Pancreas (tissue), 10 donors: ENCODE measurements at regions not wholly inside any gene's neighbourhood (a gene's known extent, or its start where the extent isn't known, plus 50 kb on each side); places are given as distances from the start of the nearest gene placed in this dataset.

Experiments
- ATAC-seq, 4 donors: fragments of 200-7000 bp; cut with Tn5 transposase; one replicate each; pipeline versions ENCODE4 v1.8.0 to v1.9.1; 2020; ENCODE audit warnings: mild to moderate bottlenecking in 4 of 4, moderate library complexity in 4 of 4
- DNase-seq, 6 donors: peaks; one replicate each; pipeline ENCODE4 v3.0.0-alpha.2; 2020
- FAIRE-seq: peaks from 2 replicates; lab custom pipeline; 2012; peaks lifted over from hg19 to GRCh38; lab: Jason Lieb, UNC
- H3K27ac ChIP-seq, 4 donors: fragments of 200-600 bp; sonication (generic); 1 replicate in 3 of 4; 2 replicates in 1 of 4; pipeline versions ENCODE4 v1.5.0 to v1.8.0; 2020
- H3K27me3 ChIP-seq, 4 donors: fragments of 200-600 bp; one replicate each; pipeline ENCODE4 v1.8.0; 2021
- H3K36me3 ChIP-seq, 3 donors: fragments of 200-600 bp; sonication (generic) in 1 of 3; one replicate each; pipeline versions ENCODE4 v1.5.0 to v1.8.0; 2020 to 2021
- H3K4me1 ChIP-seq, 3 donors: fragments of 200-600 bp; one replicate each; pipeline ENCODE4 v1.8.0; 2021
- H3K4me3 ChIP-seq, 4 donors: fragments of 200-600 bp; sonication (generic) in 2 of 4; one replicate each; pipeline versions ENCODE4 v1.5.0 to v1.8.0; 2020 to 2021
- H3K9me3 ChIP-seq, 4 donors: fragments of 200-600 bp; one replicate each; pipeline ENCODE4 v1.8.0; 2021
- WGBS, 2 donors: extraction: QIAGEN DNeasy Blood & Tissue Kit; methylation state at CpG; one replicate each; pipeline ENCODE4 v1.1.7; 2013; 5-methylcytosine and 5-hydroxymethylcytosine counted together
- intact Hi-C, 3 donors: fragments of 100-400 bp; cut with DNase I; formaldehyde crosslinking; loops; one replicate each; pipeline versions ENCODE4 v1.11.1 to v1.14.2; 2022
- TF ChIP-seq, protein P1 (sequence below), 4 donors: fragments of 200-600 bp; sonication (generic) in 3 of 4; IDR thresholded peaks; one replicate each; pipeline versions ENCODE4 v1.5.0 to v1.8.0; 2021; ENCODE audit warnings: antibody characterized with exemption in 4 of 4
- donor health status: healthy with polysubstance abuse.
- donor health status: DM: no; HTN: no; CAD: no; lungs with moderate emphysema.
- donor health status: DM: no; HTN: no; CAD: no.
- donor health status: control.
- donor health status: control.
- donor health status: Bipolar disorder and iron deficiency.
- donor health status: DM: yes; HTN: yes; CAD: no.
- donor health status: DM: no; HTN: no; CAD: no.
- donor health status: DM: no; HTN: no; CAD: no.
- donor health status: DM: yes; HTN: yes; CAD: no.

DNA sequence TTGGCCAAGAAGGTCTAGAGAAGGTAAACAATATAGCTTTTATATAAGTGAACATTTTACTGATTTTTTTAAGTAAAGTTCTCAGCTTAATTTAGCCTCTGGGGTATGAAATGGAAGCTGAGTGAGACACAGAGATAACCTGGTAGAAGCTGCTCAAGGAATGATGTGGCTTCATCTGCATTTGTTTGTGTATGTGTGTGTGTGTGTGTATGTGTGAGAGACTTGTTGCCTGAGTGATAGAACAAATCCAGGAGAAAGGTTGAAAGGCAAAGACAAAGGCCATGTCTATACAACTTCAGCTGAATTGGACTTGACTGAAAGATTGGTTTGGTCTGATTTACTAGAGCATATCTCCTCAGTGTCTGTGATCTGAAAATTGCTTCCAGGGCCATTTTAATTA lies 63.6 kb downstream of the PCDH7 start:
- intact Hi-C loops, result no loop called here
- no peaks in the 10 kb centered on the region for H3K36me3 ChIP-seq
- H3K4me1 ChIP-seq, result no peaks in the 10 kb centered on the region
- H3K27me3 ChIP-seq, result no peaks in the 10 kb centered on the region
- ATAC-seq (no peak), FAIRE-seq (no peak), DNase-seq (no peak)
- no peak overlapping the region for H3K4me3 ChIP-seq
- H3K9me3 ChIP-seq, result no peaks in the 10 kb centered on the region
- TF ChIP-seq, protein P1, sequence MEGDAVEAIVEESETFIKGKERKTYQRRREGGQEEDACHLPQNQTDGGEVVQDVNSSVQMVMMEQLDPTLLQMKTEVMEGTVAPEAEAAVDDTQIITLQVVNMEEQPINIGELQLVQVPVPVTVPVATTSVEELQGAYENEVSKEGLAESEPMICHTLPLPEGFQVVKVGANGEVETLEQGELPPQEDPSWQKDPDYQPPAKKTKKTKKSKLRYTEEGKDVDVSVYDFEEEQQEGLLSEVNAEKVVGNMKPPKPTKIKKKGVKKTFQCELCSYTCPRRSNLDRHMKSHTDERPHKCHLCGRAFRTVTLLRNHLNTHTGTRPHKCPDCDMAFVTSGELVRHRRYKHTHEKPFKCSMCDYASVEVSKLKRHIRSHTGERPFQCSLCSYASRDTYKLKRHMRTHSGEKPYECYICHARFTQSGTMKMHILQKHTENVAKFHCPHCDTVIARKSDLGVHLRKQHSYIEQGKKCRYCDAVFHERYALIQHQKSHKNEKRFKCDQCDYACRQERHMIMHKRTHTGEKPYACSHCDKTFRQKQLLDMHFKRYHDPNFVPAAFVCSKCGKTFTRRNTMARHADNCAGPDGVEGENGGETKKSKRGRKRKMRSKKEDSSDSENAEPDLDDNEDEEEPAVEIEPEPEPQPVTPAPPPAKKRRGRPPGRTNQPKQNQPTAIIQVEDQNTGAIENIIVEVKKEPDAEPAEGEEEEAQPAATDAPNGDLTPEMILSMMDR (IDR thresholded peaks at IDR 0.05), result no peak
- no peak overlapping the region for H3K27ac ChIP-seq

DNA sequence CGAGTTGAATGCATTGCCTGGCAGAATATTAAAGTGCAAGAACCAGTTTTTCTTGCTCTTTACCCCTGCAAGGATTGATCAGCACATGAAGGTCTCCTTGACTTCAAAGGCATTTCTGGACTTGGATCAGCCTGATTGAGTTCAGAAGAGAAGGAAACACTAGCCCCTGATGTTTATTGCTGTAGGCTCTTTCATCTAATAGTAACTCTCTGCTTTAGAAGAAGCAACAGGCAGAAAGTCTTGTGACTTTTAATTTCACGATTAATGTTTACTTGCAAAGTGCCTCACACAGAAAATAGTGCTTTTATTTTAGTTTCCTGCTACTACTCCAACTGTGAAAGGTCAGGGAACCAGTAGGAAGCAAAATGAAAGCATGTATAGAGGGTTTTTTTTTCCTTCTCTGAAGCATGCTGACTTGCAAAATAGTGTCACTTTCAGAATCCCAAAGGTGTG lies 69.1 kb downstream of the PCDH7 start:
- H3K36me3 ChIP-seq, result no peaks in the 10 kb centered on the region
- H3K4me1 ChIP-seq, result no peaks in the 10 kb centered on the region
- intact Hi-C loops, result no loop called here
- no peaks in the 10 kb centered on the region for H3K27me3 ChIP-seq
- TF ChIP-seq, protein P1 (IDR thresholded peaks at IDR 0.05), result no peak
- ATAC-seq (peak in 3 of 4 donors; percentile 50 to 59 (median 56)), DNase-seq (no peak), FAIRE-seq (no peak)
- H3K9me3 ChIP-seq, result no peaks in the 10 kb centered on the region
- no peak overlapping the region for H3K4me3 ChIP-seq
- H3K27ac ChIP-seq, result no peak overlapping the region
- WGBS, 2 donors, result 2 to 9% methylated on average over 2 of the region's 2 CpGs

DNA sequence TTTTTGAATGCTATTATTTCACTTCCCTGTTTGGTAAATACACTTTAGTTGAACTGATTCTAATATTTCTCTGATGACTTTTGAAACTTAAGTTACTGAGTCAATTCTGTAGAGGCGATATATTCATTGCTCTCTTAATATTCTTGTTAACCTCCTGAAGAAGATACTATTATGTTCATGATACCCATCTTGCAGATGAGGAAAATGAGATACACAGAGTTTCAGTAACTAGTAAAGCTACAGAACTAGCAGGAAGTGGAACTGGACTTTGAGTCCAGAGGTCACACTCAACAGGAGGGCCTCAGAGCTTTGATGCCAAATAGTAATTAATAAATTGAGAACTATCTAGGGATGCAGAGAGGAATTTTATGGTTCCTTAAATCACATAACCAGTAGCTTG lies 70.0 kb downstream of the PCDH7 start:
- H3K27ac ChIP-seq, result no peak overlapping the region
- WGBS, 2 donors, result 79 to 86% methylated on average over 1 of the region's 1 CpG
- H3K36me3 ChIP-seq, result no peaks in the 10 kb centered on the region
- no peak overlapping the region for H3K4me3 ChIP-seq
- TF ChIP-seq, protein P1 (IDR thresholded peaks at IDR 0.05), result no peak
- no peaks in the 10 kb centered on the region for H3K9me3 ChIP-seq
- DNase-seq (no peak), ATAC-seq (no peak), FAIRE-seq (no peak)
- no peaks in the 10 kb centered on the region for H3K4me1 ChIP-seq
- intact Hi-C loops, result no loop called here
- H3K27me3 ChIP-seq, result no peaks in the 10 kb centered on the region

DNA sequence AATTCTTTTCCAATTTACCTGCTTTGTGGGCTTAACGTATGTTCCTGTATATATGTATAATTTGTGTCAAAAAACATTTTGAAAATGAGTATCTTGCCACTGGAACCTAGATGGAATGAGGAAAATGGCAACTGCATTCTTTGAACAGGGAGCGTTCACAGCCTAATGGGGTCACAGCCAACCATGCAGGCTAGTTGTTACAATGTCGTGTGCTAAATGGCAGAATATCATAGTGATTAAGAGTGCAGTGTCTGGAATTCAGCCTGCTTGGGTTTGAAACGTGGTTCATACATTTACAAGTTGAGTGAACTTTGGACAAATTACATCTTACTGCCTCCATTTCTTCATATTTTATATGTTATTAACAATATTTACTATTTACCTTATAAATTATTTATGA lies 70.8 kb downstream of the PCDH7 start:
- no peaks in the 10 kb centered on the region for H3K9me3 ChIP-seq
- TF ChIP-seq, protein P1 (IDR thresholded peaks at IDR 0.05), result no peak
- no peaks in the 10 kb centered on the region for H3K4me1 ChIP-seq
- no peak overlapping the region for H3K27ac ChIP-seq
- H3K4me3 ChIP-seq, result no peak overlapping the region
- FAIRE-seq, result no peak
- ATAC-seq, result no peak
- DNase-seq, result no peak
- 64 to 82% methylated on average over 4 of the region's 4 CpGs for WGBS, 2 donors
- no peaks in the 10 kb centered on the region for H3K36me3 ChIP-seq
- no peaks in the 10 kb centered on the region for H3K27me3 ChIP-seq
- intact Hi-C loops, result no loop called here

DNA sequence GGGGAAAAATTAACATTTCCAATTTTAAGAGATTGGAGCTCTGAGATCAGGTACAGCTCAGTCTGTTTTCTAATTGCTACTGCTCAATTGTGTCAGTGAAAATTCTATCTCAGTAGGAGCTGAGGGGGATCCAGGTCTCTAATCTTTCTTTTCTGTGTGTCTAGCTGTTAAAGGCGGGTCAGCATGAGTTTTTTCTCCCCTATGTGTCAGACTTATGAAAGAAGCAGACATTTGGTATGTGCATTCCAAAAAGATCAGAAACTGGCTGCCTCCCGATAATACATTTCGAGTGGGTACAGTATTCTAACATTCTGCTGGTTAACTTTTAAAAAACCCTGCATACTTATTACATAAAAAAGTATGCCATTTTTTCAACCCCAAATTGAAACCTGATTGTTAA lies 72.4 kb downstream of the PCDH7 start:
- Histone ChIP-seq H3K9me3 (no peaks in the 10 kb centered on the region), H3K36me3 (no peaks in the 10 kb centered on the region), H3K4me3 (no peak overlapping the region), H3K4me1 (no peaks in the 10 kb centered on the region), H3K27ac (no peak overlapping the region), H3K27me3 (no peaks in the 10 kb centered on the region)
- no peak for ATAC-seq
- TF ChIP-seq, protein P1 (IDR thresholded peaks at IDR 0.05), result no peak
- FAIRE-seq, result no peak
- WGBS, 2 donors, result 73 to 86% methylated on average over 3 of the region's 3 CpGs
- intact Hi-C loops, result no loop called here
- DNase-seq, result no peak
